GM06990 (cell line): ENCODE measurements at regions not wholly inside any gene's neighbourhood (a gene's known extent, or its start where the extent isn't known, plus 50 kb on each side); places are given as distances from the start of the nearest gene placed in this dataset.

Experiments used
- DNase-seq: peaks from one replicate; pipeline ENCODE4 v3.0.0-alpha.2; 2011; ENCODE audit not compliant: insufficient read length; ENCODE audit errors: extremely low read depth
- H3K27me3 ChIP-seq: replicated peaks from 2 replicates; pipeline ENCODE4 v1.6.0; 2011; ENCODE audit warnings: low read length; ENCODE audit not compliant: control insufficient read depth, insufficient read depth
- H3K36me3 ChIP-seq: 2 replicates; pipeline ENCODE4 v1.5.1; 2011; ENCODE audit warnings: low read length; ENCODE audit not compliant: control insufficient read depth, insufficient read depth
- H3K4me3 ChIP-seq: replicated peaks from 2 replicates; pipeline ENCODE4 v1.5.1; 2011; ENCODE audit warnings: low read depth, mild to moderate bottlenecking, control low read depth, low read length
- CTCF ChIP-seq: IDR thresholded peaks from 2 replicates; pipeline ENCODE4 v1.5.1; 2011; ENCODE audit warnings: low read length, control low read depth, mild to moderate bottlenecking, inconsistent platforms; ENCODE audit not compliant: insufficient read depth, poor library complexity, severe bottlenecking

DNA sequence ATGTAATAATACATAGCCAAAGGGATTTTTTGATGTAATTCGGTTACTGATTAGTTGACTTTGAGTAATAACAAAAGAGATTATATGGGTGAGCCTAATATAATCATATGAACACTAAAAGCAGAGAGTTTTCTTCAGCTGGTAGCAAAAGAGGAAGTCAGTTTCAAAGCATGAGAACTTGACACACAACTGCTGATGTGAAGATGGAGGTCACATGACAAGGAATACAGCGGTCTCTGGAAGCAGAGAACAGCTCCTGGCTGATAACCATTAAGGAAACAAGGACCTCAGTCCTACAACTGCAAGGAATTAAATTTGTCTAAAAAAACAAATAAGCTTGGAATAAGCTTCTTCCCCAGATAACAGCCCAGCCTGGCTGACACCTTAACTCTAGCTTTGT lies 119.1 kb upstream of the PRNP start:
- no peak for DNase-seq
- no peak overlapping the region for H3K4me3 ChIP-seq
- H3K36me3 ChIP-seq = no peaks in the 10 kb centered on the region
- no peak for TF ChIP-seq CTCF
- H3K27me3 ChIP-seq = no peaks in the 10 kb centered on the region; the same call in 1 of the 2 replicates

- Histone ChIP-seq H3K4me3 (no peak overlapping the region), H3K27me3 (no peaks in the 10 kb centered on the region), H3K36me3 (no peaks in the 10 kb centered on the region)
- no peak for TF ChIP-seq CTCF
- no peak for DNase-seq
These were observed 122.7 kb upstream of the PRNP start for GRCh38 chr20:4563534-4563933.

DNA sequence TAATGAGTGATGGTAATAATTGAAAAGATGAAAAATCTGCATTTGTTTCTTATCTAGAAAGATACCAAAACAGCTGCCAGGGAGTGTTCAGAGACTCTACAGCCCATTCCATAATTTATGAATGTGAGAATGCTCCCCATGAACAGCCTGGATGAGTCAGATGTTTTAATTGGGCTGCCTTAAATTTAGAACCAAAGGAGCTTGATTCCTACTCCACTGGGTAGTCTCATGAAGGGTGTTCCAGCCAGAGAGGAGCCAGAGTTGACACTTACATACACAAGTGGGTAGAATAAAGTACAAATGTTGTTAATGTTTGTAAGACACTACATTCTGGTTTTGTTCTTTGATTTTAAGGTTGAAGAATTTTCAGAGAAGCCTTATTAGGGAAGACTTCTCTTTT lies 123.2 kb upstream of the PRNP start:
- no peak for TF ChIP-seq CTCF
- no peak for DNase-seq

GRCh38 chr20:4560667-4561066 lies 125.6 kb upstream of the PRNP start:
- H3K27me3 ChIP-seq = no peaks in the 10 kb centered on the region
- DNase-seq = no peak
- no peak overlapping the region for H3K4me3 ChIP-seq
- no peaks in the 10 kb centered on the region for H3K36me3 ChIP-seq
- TF ChIP-seq CTCF = no peak

More for the DNA sequence above, 123.2 kb upstream of the PRNP start:
- H3K36me3 ChIP-seq = no peaks in the 10 kb centered on the region
- no peaks in the 10 kb centered on the region for H3K27me3 ChIP-seq
- H3K4me3 ChIP-seq = no peak overlapping the region

DNA sequence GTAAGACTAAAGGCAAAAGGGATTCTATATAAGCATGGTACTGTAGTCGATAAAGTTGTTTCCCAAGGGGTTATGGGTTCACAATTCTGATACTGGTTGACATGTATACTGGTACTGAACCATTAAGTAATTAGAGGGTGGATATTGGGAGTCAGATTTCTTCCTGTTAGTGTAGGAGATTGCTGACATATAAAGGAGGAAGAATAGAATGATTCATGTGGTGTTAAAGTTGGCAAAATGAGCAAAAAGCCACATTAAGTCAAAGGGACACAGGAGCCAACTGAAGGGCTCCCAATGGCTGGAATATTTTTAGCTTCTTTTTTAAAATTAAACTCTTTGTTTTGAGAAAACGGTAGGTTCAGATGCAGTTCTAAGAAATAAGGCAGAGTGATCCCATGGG lies 126.3 kb upstream of the PRNP start:
- no peak for DNase-seq
- Histone ChIP-seq H3K36me3 (no peaks in the 10 kb centered on the region), H3K4me3 (no peak overlapping the region), H3K27me3 (no peaks in the 10 kb centered on the region)
- no peak for TF ChIP-seq CTCF

DNA sequence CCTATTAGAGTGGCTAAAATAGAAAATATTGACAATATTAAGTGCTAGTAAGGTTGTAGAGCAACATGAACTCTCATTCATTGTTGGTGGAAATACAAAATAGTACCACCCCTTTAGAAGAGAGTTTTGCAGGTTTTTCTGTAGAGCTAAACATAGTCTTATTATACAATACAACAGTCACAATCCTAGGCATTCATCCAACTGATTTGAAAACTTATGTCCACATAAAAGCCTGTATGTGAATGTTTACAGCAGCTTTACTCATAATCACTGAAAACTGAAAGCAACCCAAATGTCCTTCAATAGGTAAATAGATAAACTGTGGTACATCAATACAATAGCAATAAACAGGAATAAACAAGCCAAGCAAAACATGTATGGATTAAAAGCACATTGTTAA lies 127.2 kb upstream of the PRNP start:
- Histone ChIP-seq H3K36me3 (no peaks in the 10 kb centered on the region), H3K4me3 (no peak overlapping the region), H3K27me3 (no peaks in the 10 kb centered on the region)
- no peak for TF ChIP-seq CTCF
- DNase-seq = no peak
